ENCODE measurements at regions not wholly inside any gene's neighbourhood (a gene's known extent, or its start where the extent isn't known, plus 50 kb on each side); places are given as distances from the start of the nearest gene placed in this dataset.

DNA sequence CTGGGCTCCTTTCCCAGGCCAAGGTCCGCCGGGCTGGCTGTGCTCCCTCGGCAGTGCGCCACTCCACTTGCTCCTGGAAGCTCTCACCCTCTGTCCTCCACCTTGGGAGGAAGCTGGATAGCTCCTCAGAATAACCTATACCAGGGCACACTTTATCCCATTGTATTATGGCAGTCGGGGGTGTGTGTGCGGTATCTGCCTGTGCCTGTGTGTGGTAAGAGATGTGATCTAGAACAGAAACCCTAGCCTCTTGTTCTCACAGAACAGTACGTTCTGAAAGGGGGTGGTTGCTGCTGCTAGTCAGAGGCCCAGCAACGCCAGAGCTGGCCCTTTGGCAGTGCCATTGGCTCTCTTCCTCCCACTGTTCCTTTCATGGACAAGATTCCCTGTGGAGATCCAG is 168.4 kb downstream of the TBXT start:
- no peaks in the 10 kb centered on the region for H3K4me1 ChIP-seq (ENCODE audit: control insufficient read depth in 1 of 2, low read depth in 2 of 2)
- TF ChIP-seq, protein P1, sequence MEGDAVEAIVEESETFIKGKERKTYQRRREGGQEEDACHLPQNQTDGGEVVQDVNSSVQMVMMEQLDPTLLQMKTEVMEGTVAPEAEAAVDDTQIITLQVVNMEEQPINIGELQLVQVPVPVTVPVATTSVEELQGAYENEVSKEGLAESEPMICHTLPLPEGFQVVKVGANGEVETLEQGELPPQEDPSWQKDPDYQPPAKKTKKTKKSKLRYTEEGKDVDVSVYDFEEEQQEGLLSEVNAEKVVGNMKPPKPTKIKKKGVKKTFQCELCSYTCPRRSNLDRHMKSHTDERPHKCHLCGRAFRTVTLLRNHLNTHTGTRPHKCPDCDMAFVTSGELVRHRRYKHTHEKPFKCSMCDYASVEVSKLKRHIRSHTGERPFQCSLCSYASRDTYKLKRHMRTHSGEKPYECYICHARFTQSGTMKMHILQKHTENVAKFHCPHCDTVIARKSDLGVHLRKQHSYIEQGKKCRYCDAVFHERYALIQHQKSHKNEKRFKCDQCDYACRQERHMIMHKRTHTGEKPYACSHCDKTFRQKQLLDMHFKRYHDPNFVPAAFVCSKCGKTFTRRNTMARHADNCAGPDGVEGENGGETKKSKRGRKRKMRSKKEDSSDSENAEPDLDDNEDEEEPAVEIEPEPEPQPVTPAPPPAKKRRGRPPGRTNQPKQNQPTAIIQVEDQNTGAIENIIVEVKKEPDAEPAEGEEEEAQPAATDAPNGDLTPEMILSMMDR (IDR thresholded peaks at IDR 0.05): no peak
- no peak overlapping the region for H3K27ac ChIP-seq
- no peaks in the 10 kb centered on the region for H3K27me3 ChIP-seq (replicated peaks; ENCODE audit: insufficient read depth)
- ATAC-seq (ENCODE audit: insufficient number of reproducible peaks, low FRiP score, low read depth) (no peak), DNase-seq (ENCODE audit: low spot score) (no peak)
- no peaks in the 10 kb centered on the region for H3K36me3 ChIP-seq
- H3K4me3 ChIP-seq: no peak overlapping the region
- H3K9me3 ChIP-seq: no peaks in the 10 kb centered on the region

GRCh38 chr6:165998072-165998471 is 169.6 kb downstream of the TBXT start:
- no peaks in the 10 kb centered on the region for H3K9me3 ChIP-seq
- ATAC-seq (ENCODE audit: insufficient number of reproducible peaks, low FRiP score, low read depth) (no peak), DNase-seq (ENCODE audit: low spot score) (no peak)
- H3K4me1 ChIP-seq (ENCODE audit: control insufficient read depth in 1 of 2, low read depth in 2 of 2): no peaks in the 10 kb centered on the region
- H3K27me3 ChIP-seq (replicated peaks; ENCODE audit: insufficient read depth): no peaks in the 10 kb centered on the region
- no peaks in the 10 kb centered on the region for H3K36me3 ChIP-seq
- TF ChIP-seq, protein P1 (IDR thresholded peaks at IDR 0.05): no peak
- H3K27ac ChIP-seq: no peak overlapping the region
- H3K4me3 ChIP-seq: no peak overlapping the region

DNA sequence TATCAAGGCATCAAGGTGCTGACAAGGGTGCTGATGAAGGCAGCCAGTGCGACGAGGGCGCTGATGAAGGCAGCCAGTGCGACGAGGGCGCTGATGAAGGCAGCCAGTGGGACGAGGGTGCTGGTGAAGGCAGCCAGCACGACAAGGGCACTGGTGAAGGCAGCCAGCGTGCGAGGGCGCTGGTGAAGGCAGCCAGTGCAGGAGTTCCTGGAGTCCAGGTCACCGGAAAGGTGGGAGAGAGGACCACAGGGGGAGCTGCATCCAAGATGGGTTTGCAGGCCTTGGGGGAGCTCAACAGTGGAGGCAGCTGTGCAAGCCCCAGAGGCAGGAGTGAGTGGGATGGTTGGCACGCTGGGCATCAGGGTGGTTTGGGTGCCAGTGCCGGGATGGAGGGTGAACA is 176.3 kb downstream of the TBXT start:
- Histone ChIP-seq H3K27me3 (replicated peaks; ENCODE audit: insufficient read depth) (peaks cover 4% of the 10 kb centered on the region), H3K27ac (no peak overlapping the region), H3K9me3 (no peaks in the 10 kb centered on the region), H3K4me3 (no peak overlapping the region), H3K4me1 (ENCODE audit: control insufficient read depth in 1 of 2, low read depth in 2 of 2) (peaks cover 0 to 18% of the 10 kb centered on the region in 2 donors), H3K36me3 (no peaks in the 10 kb centered on the region)
- TF ChIP-seq, protein P1 (IDR thresholded peaks at IDR 0.05): no peak
- ATAC-seq (ENCODE audit: insufficient number of reproducible peaks, low FRiP score, low read depth) (no peak), DNase-seq (ENCODE audit: low spot score) (no peak)

- no peak for ATAC-seq (ENCODE audit: insufficient number of reproducible peaks, low FRiP score, low read depth)
- no peak for DNase-seq (ENCODE audit: low spot score)
Measured at GRCh38 chr6:165990216-165990615, 177.4 kb downstream of the TBXT start.

GRCh38 chr6:165988757-165989456 is 178.7 kb downstream of the TBXT start:
- TF ChIP-seq, protein P1 (IDR thresholded peaks at IDR 0.05): no peak
- DNase-seq (ENCODE audit: low spot score) (no peak), ATAC-seq (ENCODE audit: insufficient number of reproducible peaks, low FRiP score, low read depth) (no peak)
- H3K27ac ChIP-seq: no peak overlapping the region
- no peaks in the 10 kb centered on the region for H3K36me3 ChIP-seq
- peak overlapping the region; percentile 43 for H3K4me3 ChIP-seq
- H3K4me1 ChIP-seq (ENCODE audit: control insufficient read depth in 1 of 2, low read depth in 2 of 2): peaks cover 0 to 18% of the 10 kb centered on the region in 2 donors
- peaks cover 4% of the 10 kb centered on the region for H3K27me3 ChIP-seq (replicated peaks; ENCODE audit: insufficient read depth)
- no peaks in the 10 kb centered on the region for H3K9me3 ChIP-seq

More at GRCh38 chr6:165990216-165990615, 177.4 kb downstream of the TBXT start:
- peaks cover 4% of the 10 kb centered on the region for H3K27me3 ChIP-seq (replicated peaks; ENCODE audit: insufficient read depth)
- no peak overlapping the region for H3K27ac ChIP-seq
- no peaks in the 10 kb centered on the region for H3K36me3 ChIP-seq
- H3K4me3 ChIP-seq: no peak overlapping the region
- peaks cover 0 to 18% of the 10 kb centered on the region in 2 donors for H3K4me1 ChIP-seq (ENCODE audit: control insufficient read depth in 1 of 2, low read depth in 2 of 2)
- TF ChIP-seq, protein P1 (IDR thresholded peaks at IDR 0.05): no peak
- no peaks in the 10 kb centered on the region for H3K9me3 ChIP-seq

Data from thoracic aorta (tissue), 2 donors.